NCI-H345 treated with DMSO at 0.1 percent for 48 hours (cell line): ENCODE measurements at regions not wholly inside any gene's neighbourhood (a gene's known extent, or its start where the extent isn't known, plus 50 kb on each side); places are given as distances from the start of the nearest gene placed in this dataset.

ENCODE experiments used
- DNase-seq: peaks from one replicate; lab custom pipeline; 2025; ENCODE audit not compliant: unreplicated experiment; lab: John Stamatoyannopoulos, UW

GRCh38 chr2:207474863-207475485, 54.8 kb upstream of the CREB1 start:
- DNase-seq: no peak

GRCh38 chr2:207475546-207475945, 54.2 kb upstream of the CREB1 start:
- DNase-seq: no peak

- DNase-seq: no peak
Observed at GRCh38 chr2:207477896-207478295, 51.9 kb upstream of the CREB1 start.

GRCh38 chr2:207478572-207478971, 51.2 kb upstream of the CREB1 start:
- DNase-seq: no peak

GRCh38 chr2:207479198-207479785, 50.5 kb upstream of the CREB1 start:
- DNase-seq: no peak
